ENCODE measurements at regions not wholly inside any gene's neighbourhood (a gene's known extent, or its start where the extent isn't known, plus 50 kb on each side); places are given as distances from the start of the nearest gene placed in this dataset.

- no peak overlapping the region for H3K4me3 ChIP-seq (ENCODE audit: low read depth, low read length)
- no peak for TF ChIP-seq POLR2A (IDR thresholded peaks at IDR 0.05; ENCODE audit: extremely low read depth, insufficient read length)
- no peak for TF ChIP-seq MYC (IDR thresholded peaks at IDR 0.05; ENCODE audit: low read depth, low read length)
- TF ChIP-seq CTCF (IDR thresholded peaks at IDR 0.05; ENCODE audit: low read depth, low read length), result no peak
- no peak for DNase-seq (ENCODE audit: low read depth)
Observed at GRCh38 chr4:186017801-186018200, 51.2 kb upstream of the TLR3 start.

GRCh38 chr4:186018261-186018660, 50.7 kb upstream of the TLR3 start:
- TF ChIP-seq POLR2A (IDR thresholded peaks at IDR 0.05; ENCODE audit: extremely low read depth, insufficient read length) (no peak), MAX (IDR thresholded peaks at IDR 0.05; ENCODE audit: low read depth, low read length) (no peak), MYC (IDR thresholded peaks at IDR 0.05; ENCODE audit: low read depth, low read length) (no peak), CTCF (IDR thresholded peaks at IDR 0.05; ENCODE audit: low read depth, low read length) (no peak)
- no peak for DNase-seq (ENCODE audit: low read depth)

GRCh38 chr4:186018784-186019183, 50.2 kb upstream of the TLR3 start:
- DNase-seq (ENCODE audit: low read depth), result no peak
- no peak overlapping the region for H3K4me3 ChIP-seq (ENCODE audit: low read depth, low read length)
- TF ChIP-seq MYC (IDR thresholded peaks at IDR 0.05; ENCODE audit: low read depth, low read length) (no peak), MAX (IDR thresholded peaks at IDR 0.05; ENCODE audit: low read depth, low read length) (no peak), POLR2A (IDR thresholded peaks at IDR 0.05; ENCODE audit: extremely low read depth, insufficient read length) (no peak), CTCF (IDR thresholded peaks at IDR 0.05; ENCODE audit: low read depth, low read length) (no peak)

More at GRCh38 chr4:186018261-186018660, 50.7 kb upstream of the TLR3 start:
- no peak overlapping the region for H3K4me3 ChIP-seq (ENCODE audit: low read depth, low read length)

Measured in NB4 (cell line).